ENCODE measurements at regions not wholly inside any gene's neighbourhood (a gene's known extent, or its start where the extent isn't known, plus 50 kb on each side); places are given as distances from the start of the nearest gene placed in this dataset.

- no peak overlapping the region for H3K27ac Mint-ChIP-seq (ENCODE audit: unreplicated experiment)
These were observed 79.8 kb upstream of the PAPPA start for GRCh38 chr9:116073826-116074225.

GRCh38 chr9:116074658-116075057, 78.9 kb upstream of the PAPPA start:
- Mint-ChIP-seq H3K27ac (ENCODE audit: unreplicated experiment) (no peak overlapping the region), H3K4me3 (ENCODE audit: unreplicated experiment) (no peak overlapping the region), H3K4me1 (ENCODE audit: low read depth, unreplicated experiment) (no peaks in the 10 kb centered on the region), H3K9me3 (ENCODE audit: unreplicated experiment) (peaks cover 2% of the 10 kb centered on the region), H3K27me3 (ENCODE audit: unreplicated experiment) (no peaks in the 10 kb centered on the region), H3K36me3 (ENCODE audit: unreplicated experiment) (no peaks in the 10 kb centered on the region)
- TF ChIP-seq CTCF (IDR thresholded peaks at IDR 0.05; ENCODE audit: partially characterized antibody, unreplicated experiment) = no peak
- no peak for DNase-seq

More at GRCh38 chr9:116073826-116074225, 79.8 kb upstream of the PAPPA start:
- Mint-ChIP-seq H3K4me3 (ENCODE audit: unreplicated experiment) (no peak overlapping the region), H3K9me3 (ENCODE audit: unreplicated experiment) (peaks cover 2% of the 10 kb centered on the region), H3K27me3 (ENCODE audit: unreplicated experiment) (no peaks in the 10 kb centered on the region), H3K4me1 (ENCODE audit: low read depth, unreplicated experiment) (no peaks in the 10 kb centered on the region), H3K36me3 (ENCODE audit: unreplicated experiment) (no peaks in the 10 kb centered on the region)
- TF ChIP-seq CTCF (IDR thresholded peaks at IDR 0.05; ENCODE audit: partially characterized antibody, unreplicated experiment) = no peak
- DNase-seq = no peak

- Mint-ChIP-seq H3K4me3 (ENCODE audit: unreplicated experiment) (no peak overlapping the region), H3K4me1 (ENCODE audit: low read depth, unreplicated experiment) (no peaks in the 10 kb centered on the region), H3K27me3 (ENCODE audit: unreplicated experiment) (no peaks in the 10 kb centered on the region), H3K36me3 (ENCODE audit: unreplicated experiment) (no peaks in the 10 kb centered on the region), H3K27ac (ENCODE audit: unreplicated experiment) (no peak overlapping the region), H3K9me3 (ENCODE audit: unreplicated experiment) (peaks cover 2% of the 10 kb centered on the region)
- no peak for TF ChIP-seq CTCF (IDR thresholded peaks at IDR 0.05; ENCODE audit: partially characterized antibody, unreplicated experiment)
- DNase-seq = no peak
These were observed 78.4 kb upstream of the PAPPA start for GRCh38 chr9:116075191-116075590.

GRCh38 chr9:116078640-116079039, 75.0 kb upstream of the PAPPA start:
- peaks cover 2% of the 10 kb centered on the region for H3K9me3 Mint-ChIP-seq (ENCODE audit: unreplicated experiment)
- TF ChIP-seq CTCF (IDR thresholded peaks at IDR 0.05; ENCODE audit: partially characterized antibody, unreplicated experiment) = no peak
- no peaks in the 10 kb centered on the region for H3K4me1 Mint-ChIP-seq (ENCODE audit: low read depth, unreplicated experiment)
- no peaks in the 10 kb centered on the region for H3K27me3 Mint-ChIP-seq (ENCODE audit: unreplicated experiment)
- no peaks in the 10 kb centered on the region for H3K36me3 Mint-ChIP-seq (ENCODE audit: unreplicated experiment)
- no peak for DNase-seq
- H3K27ac Mint-ChIP-seq (ENCODE audit: unreplicated experiment) = no peak overlapping the region
- H3K4me3 Mint-ChIP-seq (ENCODE audit: unreplicated experiment) = no peak overlapping the region

GRCh38 chr9:116080561-116080960, 73.0 kb upstream of the PAPPA start:
- Mint-ChIP-seq H3K36me3 (ENCODE audit: unreplicated experiment) (no peaks in the 10 kb centered on the region), H3K4me3 (ENCODE audit: unreplicated experiment) (no peak overlapping the region), H3K9me3 (ENCODE audit: unreplicated experiment) (no peaks in the 10 kb centered on the region), H3K27me3 (ENCODE audit: unreplicated experiment) (no peaks in the 10 kb centered on the region), H3K27ac (ENCODE audit: unreplicated experiment) (no peak overlapping the region), H3K4me1 (ENCODE audit: low read depth, unreplicated experiment) (no peaks in the 10 kb centered on the region)
- no peak for DNase-seq
- TF ChIP-seq CTCF (IDR thresholded peaks at IDR 0.05; ENCODE audit: partially characterized antibody, unreplicated experiment) = no peak

All from glutamatergic neuron (in vitro differentiated cells).